GM06990 (cell line): ENCODE measurements at regions not wholly inside any gene's neighbourhood (a gene's known extent, or its start where the extent isn't known, plus 50 kb on each side); places are given as distances from the start of the nearest gene placed in this dataset.

Experiments used
- DNase-seq: peaks from one replicate; pipeline ENCODE4 v3.0.0-alpha.2; 2011; ENCODE audit not compliant: insufficient read length; ENCODE audit errors: extremely low read depth
- H3K27me3 ChIP-seq: replicated peaks from 2 replicates; pipeline ENCODE4 v1.6.0; 2011; ENCODE audit warnings: low read length; ENCODE audit not compliant: control insufficient read depth, insufficient read depth
- H3K36me3 ChIP-seq: 2 replicates; pipeline ENCODE4 v1.5.1; 2011; ENCODE audit warnings: low read length; ENCODE audit not compliant: control insufficient read depth, insufficient read depth
- H3K4me3 ChIP-seq: replicated peaks from 2 replicates; pipeline ENCODE4 v1.5.1; 2011; ENCODE audit warnings: low read depth, mild to moderate bottlenecking, control low read depth, low read length
- TF ChIP-seq, protein P1 (sequence below): IDR thresholded peaks from 2 replicates; pipeline ENCODE4 v1.5.1; 2011; ENCODE audit warnings: low read length, control low read depth, mild to moderate bottlenecking, inconsistent platforms; ENCODE audit not compliant: insufficient read depth, poor library complexity, severe bottlenecking

- TF ChIP-seq, protein P1, sequence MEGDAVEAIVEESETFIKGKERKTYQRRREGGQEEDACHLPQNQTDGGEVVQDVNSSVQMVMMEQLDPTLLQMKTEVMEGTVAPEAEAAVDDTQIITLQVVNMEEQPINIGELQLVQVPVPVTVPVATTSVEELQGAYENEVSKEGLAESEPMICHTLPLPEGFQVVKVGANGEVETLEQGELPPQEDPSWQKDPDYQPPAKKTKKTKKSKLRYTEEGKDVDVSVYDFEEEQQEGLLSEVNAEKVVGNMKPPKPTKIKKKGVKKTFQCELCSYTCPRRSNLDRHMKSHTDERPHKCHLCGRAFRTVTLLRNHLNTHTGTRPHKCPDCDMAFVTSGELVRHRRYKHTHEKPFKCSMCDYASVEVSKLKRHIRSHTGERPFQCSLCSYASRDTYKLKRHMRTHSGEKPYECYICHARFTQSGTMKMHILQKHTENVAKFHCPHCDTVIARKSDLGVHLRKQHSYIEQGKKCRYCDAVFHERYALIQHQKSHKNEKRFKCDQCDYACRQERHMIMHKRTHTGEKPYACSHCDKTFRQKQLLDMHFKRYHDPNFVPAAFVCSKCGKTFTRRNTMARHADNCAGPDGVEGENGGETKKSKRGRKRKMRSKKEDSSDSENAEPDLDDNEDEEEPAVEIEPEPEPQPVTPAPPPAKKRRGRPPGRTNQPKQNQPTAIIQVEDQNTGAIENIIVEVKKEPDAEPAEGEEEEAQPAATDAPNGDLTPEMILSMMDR: no peak
- H3K27me3 ChIP-seq: no peaks in the 10 kb centered on the region
- no peak for DNase-seq
- no peaks in the 10 kb centered on the region for H3K36me3 ChIP-seq
- no peak overlapping the region for H3K4me3 ChIP-seq
Measured at GRCh38 chr20:7673841-7674240, 266.4 kb downstream of the HAO1 start.

DNA sequence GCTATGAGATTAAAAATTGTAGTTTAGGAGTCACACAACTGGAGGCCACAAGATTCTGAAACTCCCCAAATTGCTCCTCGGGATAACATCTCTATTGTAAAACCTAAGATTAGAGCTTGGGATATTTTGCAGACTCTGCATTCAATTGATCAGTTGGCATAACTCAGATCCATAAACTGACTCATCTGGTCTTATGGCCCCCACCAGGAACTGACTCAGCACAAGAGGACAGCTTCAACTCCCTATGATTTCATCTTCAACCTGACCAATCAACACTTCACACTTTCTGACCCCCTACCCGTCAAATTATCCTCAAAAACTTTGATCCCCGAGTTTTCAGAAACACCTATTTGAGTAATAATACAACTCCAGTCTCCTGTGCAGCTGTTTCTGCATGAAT is 257.3 kb downstream of the HAO1 start:
- no peaks in the 10 kb centered on the region for H3K36me3 ChIP-seq
- no peak for DNase-seq
- TF ChIP-seq, protein P1: no peak
- H3K4me3 ChIP-seq: no peak overlapping the region
- no peaks in the 10 kb centered on the region for H3K27me3 ChIP-seq

DNA sequence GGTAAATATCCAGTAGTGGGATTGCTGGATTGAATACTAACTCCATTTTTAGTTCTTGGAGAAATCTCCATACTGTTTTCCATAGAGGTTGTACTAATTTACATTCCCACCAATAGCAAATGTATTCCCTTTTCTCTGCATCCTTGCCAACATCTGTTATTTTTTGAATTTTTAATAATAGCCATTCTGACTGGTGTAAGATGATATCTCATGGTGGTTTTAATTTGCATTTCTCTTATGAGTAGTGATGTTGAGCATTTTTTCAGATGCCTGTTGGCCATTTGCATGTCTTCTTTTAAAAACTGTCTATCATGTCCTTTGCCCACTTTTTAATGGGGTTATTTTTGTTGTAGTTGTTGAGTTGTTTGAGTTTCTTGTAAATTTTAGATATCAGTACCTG is 253.2 kb downstream of the HAO1 start:
- no peak overlapping the region for H3K4me3 ChIP-seq
- no peak for DNase-seq
- TF ChIP-seq, protein P1: no peak
- no peaks in the 10 kb centered on the region for H3K36me3 ChIP-seq
- H3K27me3 ChIP-seq: no peaks in the 10 kb centered on the region

- no peak overlapping the region for H3K4me3 ChIP-seq
- TF ChIP-seq, protein P1: no peak
- H3K27me3 ChIP-seq: no peaks in the 10 kb centered on the region
- H3K36me3 ChIP-seq: no peaks in the 10 kb centered on the region
- no peak for DNase-seq
Measured at GRCh38 chr20:7689151-7689550, 251.1 kb downstream of the HAO1 start.

- no peak for DNase-seq
Measured at GRCh38 chr20:7691647-7692269, 248.5 kb downstream of the HAO1 start.

More at GRCh38 chr20:7691647-7692269, 248.5 kb downstream of the HAO1 start:
- H3K4me3 ChIP-seq: no peak overlapping the region
- no peaks in the 10 kb centered on the region for H3K36me3 ChIP-seq
- TF ChIP-seq, protein P1: no peak
- H3K27me3 ChIP-seq: no peaks in the 10 kb centered on the region
